ENCODE measurements at regions not wholly inside any gene's neighbourhood (a gene's known extent, or its start where the extent isn't known, plus 50 kb on each side); places are given as distances from the start of the nearest gene placed in this dataset.

DNA sequence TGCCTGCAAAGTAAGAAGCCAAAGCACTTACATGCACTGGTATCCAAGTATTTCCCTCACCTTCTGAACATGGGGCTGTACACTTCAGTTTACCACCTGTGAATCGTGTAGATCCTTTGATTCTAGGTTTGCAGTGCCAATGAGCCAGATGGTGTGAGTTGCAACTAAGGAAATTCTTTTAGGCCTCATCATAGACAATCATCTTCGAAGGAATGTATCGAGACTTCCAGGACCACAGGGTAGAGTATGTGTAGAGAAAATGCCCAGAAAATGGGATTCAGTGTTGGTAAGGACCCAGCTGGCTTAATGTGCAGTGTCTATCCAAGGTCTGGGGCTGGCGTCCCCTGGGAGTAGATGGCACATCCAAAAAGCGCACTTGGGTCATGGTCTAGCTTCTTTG lies 323.2 kb upstream of the TPM1 start:
- TF ChIP-seq POLR2A (IDR thresholded peaks at IDR 0.05) (no peak), CTCF (IDR thresholded peaks at IDR 0.05) (no peak), EP300 (IDR thresholded peaks at IDR 0.05) (no peak)
